Transverse colon (tissue), 4 donors: ENCODE measurements at regions not wholly inside any gene's neighbourhood (a gene's known extent, or its start where the extent isn't known, plus 50 kb on each side); places are given as distances from the start of the nearest gene placed in this dataset.

Experiments
- EP300 ChIP-seq: sonication (generic); formaldehyde crosslinking; IDR thresholded peaks from one replicate; pipeline ENCODE4 v1.6.1; 2017; ENCODE audit warnings: antibody characterized with exemption, low read depth
- POLR2A ChIP-seq: fragments of 450-650 bp; IDR thresholded peaks from one replicate; pipeline ENCODE4 v1.6.1; 2016; ENCODE audit warnings: antibody characterized with exemption, mild to moderate bottlenecking, moderate library complexity
- POLR2AphosphoS5 ChIP-seq, 3 donors: sonication (generic); formaldehyde crosslinking; IDR thresholded peaks; one replicate each; pipeline ENCODE4 v1.6.1; 2016; ENCODE audit warnings: antibody characterized with exemption in 3 of 3
- TF ChIP-seq, protein P1 (sequence below), 5 experiments: fragments of 200-600 bp in 3 of 5; fragments of 450-650 bp in 2 of 5; sonication (generic) in 3 of 5; IDR thresholded peaks; 1 replicate in 2 of 5; 2 replicates in 3 of 5; pipeline ENCODE4 v1.5.1; 2016 to 2017; ENCODE audit warnings: antibody characterized with exemption in 5 of 5, inconsistent platforms in 3 of 5, mild to moderate bottlenecking in 2 of 5, moderate library complexity in 1 of 5

DNA sequence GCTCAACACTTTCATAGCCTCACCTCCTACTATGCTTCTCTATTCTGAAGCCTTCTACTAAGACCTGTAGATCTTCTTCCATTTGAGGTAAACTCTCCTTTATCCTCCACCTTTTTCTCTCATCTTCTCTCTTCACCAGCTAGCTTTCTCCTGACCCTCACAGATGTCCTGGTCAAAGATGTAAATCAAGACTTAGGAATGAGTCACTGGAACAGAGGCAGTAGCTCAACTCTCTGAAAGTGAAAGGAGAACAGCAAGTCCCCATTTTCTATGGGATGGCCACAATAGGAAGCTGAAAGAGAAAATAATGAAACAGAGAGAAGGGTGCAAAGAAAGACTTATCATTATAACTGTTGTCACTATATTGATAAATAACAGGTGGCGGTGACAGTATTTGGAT lies 86.1 kb upstream of the DOCK9 start:
- TF ChIP-seq, protein P1, sequence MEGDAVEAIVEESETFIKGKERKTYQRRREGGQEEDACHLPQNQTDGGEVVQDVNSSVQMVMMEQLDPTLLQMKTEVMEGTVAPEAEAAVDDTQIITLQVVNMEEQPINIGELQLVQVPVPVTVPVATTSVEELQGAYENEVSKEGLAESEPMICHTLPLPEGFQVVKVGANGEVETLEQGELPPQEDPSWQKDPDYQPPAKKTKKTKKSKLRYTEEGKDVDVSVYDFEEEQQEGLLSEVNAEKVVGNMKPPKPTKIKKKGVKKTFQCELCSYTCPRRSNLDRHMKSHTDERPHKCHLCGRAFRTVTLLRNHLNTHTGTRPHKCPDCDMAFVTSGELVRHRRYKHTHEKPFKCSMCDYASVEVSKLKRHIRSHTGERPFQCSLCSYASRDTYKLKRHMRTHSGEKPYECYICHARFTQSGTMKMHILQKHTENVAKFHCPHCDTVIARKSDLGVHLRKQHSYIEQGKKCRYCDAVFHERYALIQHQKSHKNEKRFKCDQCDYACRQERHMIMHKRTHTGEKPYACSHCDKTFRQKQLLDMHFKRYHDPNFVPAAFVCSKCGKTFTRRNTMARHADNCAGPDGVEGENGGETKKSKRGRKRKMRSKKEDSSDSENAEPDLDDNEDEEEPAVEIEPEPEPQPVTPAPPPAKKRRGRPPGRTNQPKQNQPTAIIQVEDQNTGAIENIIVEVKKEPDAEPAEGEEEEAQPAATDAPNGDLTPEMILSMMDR (IDR thresholded peaks at IDR 0.05), result no peak
- TF ChIP-seq POLR2A, result no peak
- no peak for TF ChIP-seq POLR2AphosphoS5 (IDR thresholded peaks at IDR 0.05)
- no peak for TF ChIP-seq EP300
